ENCODE measurements at regions not wholly inside any gene's neighbourhood (a gene's known extent, or its start where the extent isn't known, plus 50 kb on each side); places are given as distances from the start of the nearest gene placed in this dataset.

DNA sequence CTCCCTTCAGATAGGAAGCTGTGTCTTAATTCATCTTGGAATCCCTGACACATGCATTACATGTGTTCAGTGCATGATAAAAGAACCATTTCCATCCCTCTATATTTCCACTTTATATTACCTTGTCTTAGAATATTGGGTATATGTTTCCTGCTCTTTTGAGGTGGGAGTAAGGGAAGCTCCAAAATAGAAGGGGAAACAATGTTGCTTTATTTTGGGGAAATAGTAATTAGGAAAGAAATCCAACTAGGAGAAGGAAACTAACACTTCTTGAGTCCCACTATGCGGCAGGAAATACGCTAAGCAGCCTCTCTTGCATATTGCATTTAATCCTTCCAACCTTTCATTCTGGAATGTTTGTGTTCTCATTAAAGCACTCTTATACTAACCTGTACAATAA, 89.4 kb upstream of the VAV3 start:
- TF ChIP-seq, protein P1, sequence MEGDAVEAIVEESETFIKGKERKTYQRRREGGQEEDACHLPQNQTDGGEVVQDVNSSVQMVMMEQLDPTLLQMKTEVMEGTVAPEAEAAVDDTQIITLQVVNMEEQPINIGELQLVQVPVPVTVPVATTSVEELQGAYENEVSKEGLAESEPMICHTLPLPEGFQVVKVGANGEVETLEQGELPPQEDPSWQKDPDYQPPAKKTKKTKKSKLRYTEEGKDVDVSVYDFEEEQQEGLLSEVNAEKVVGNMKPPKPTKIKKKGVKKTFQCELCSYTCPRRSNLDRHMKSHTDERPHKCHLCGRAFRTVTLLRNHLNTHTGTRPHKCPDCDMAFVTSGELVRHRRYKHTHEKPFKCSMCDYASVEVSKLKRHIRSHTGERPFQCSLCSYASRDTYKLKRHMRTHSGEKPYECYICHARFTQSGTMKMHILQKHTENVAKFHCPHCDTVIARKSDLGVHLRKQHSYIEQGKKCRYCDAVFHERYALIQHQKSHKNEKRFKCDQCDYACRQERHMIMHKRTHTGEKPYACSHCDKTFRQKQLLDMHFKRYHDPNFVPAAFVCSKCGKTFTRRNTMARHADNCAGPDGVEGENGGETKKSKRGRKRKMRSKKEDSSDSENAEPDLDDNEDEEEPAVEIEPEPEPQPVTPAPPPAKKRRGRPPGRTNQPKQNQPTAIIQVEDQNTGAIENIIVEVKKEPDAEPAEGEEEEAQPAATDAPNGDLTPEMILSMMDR (IDR thresholded peaks at IDR 0.05): no peak
- TF ChIP-seq POLR2A (IDR thresholded peaks at IDR 0.05) (no peak), POLR2AphosphoS5 (IDR thresholded peaks at IDR 0.05) (no peak), EP300 (IDR thresholded peaks at IDR 0.05; ENCODE audit: low read depth) (no peak)

All from transverse colon (tissue), 4 donors.